CD4-positive, alpha-beta T cell treated with Interleukin-12 subunit alpha and Interleukin-12 subunit beta, for 1 hour (primary cell): ENCODE measurements at regions not wholly inside any gene's neighbourhood (a gene's known extent, or its start where the extent isn't known, plus 50 kb on each side); places are given as distances from the start of the nearest gene placed in this dataset.

Source experiments
- DNase-seq: peaks from one replicate; pipeline ENCODE4 v3.0.0-alpha.2; 2020

GRCh38 chr2:226364217-226364616 is 435.4 kb downstream of the IRS1 start:
- no peak for DNase-seq

- no peak for DNase-seq
Measured at GRCh38 chr2:226362980-226363379, 436.6 kb downstream of the IRS1 start.

GRCh38 chr2:226360658-226361057 is 439.0 kb downstream of the IRS1 start:
- DNase-seq, result no peak

GRCh38 chr2:226358688-226359087 is 440.9 kb downstream of the IRS1 start:
- DNase-seq, result no peak

- no peak for DNase-seq
Measured at GRCh38 chr2:226357816-226358215, 441.8 kb downstream of the IRS1 start.

GRCh38 chr2:226355600-226355999 is 444.0 kb downstream of the IRS1 start:
- no peak for DNase-seq

GRCh38 chr2:226354434-226354833 is 445.2 kb downstream of the IRS1 start:
- no peak for DNase-seq

GRCh38 chr2:226352941-226353560 is 446.6 kb downstream of the IRS1 start:
- no peak for DNase-seq

- no peak for DNase-seq
Measured at GRCh38 chr2:226351711-226352110, 447.9 kb downstream of the IRS1 start.

GRCh38 chr2:226339616-226340015 is 460.0 kb downstream of the IRS1 start:
- DNase-seq, result no peak

GRCh38 chr2:226338825-226339224 is 460.8 kb downstream of the IRS1 start:
- no peak for DNase-seq

GRCh38 chr2:226337941-226338600 is 461.5 kb downstream of the IRS1 start:
- DNase-seq, result no peak

GRCh38 chr2:226336283-226336682 is 463.3 kb downstream of the IRS1 start:
- DNase-seq, result no peak

- no peak for DNase-seq
Measured at GRCh38 chr2:226334981-226335720, 464.5 kb downstream of the IRS1 start.

- DNase-seq, result no peak
Measured at GRCh38 chr2:226333388-226333787, 466.2 kb downstream of the IRS1 start.

GRCh38 chr2:226330206-226330605 is 469.4 kb downstream of the IRS1 start:
- DNase-seq, result no peak

GRCh38 chr2:226329180-226329579 is 470.4 kb downstream of the IRS1 start:
- no peak for DNase-seq

GRCh38 chr2:226327830-226328229 is 471.8 kb downstream of the IRS1 start:
- DNase-seq, result no peak

GRCh38 chr2:226325526-226325925 is 474.1 kb downstream of the IRS1 start:
- DNase-seq, result no peak

- no peak for DNase-seq
Measured at GRCh38 chr2:226320076-226320948, 479.3 kb downstream of the IRS1 start.

- no peak for DNase-seq
Measured at GRCh38 chr2:226317970-226318369, 481.6 kb downstream of the IRS1 start.

- DNase-seq, result no peak
Measured at GRCh38 chr2:226313060-226313459, 486.6 kb downstream of the IRS1 start.

GRCh38 chr2:226312155-226312554 is 487.5 kb downstream of the IRS1 start:
- no peak for DNase-seq
